ENCODE measurements at regions not wholly inside any gene's neighbourhood (a gene's known extent, or its start where the extent isn't known, plus 50 kb on each side); places are given as distances from the start of the nearest gene placed in this dataset.

- TF ChIP-seq REST (IDR thresholded peaks at IDR 0.05), result no peak
Observed at GRCh38 chr14:100428727-100429126, 105.6 kb downstream of the SLC25A47 start (continued).

- Histone ChIP-seq H3K9ac (ENCODE audit: low read depth in 1 of 2, low read length in 2 of 2) (no peak overlapping the region), H3K27me3 (ENCODE audit: control insufficient read depth in 4 of 4, insufficient read depth in 4 of 4, low read length in 3 of 4) (no peaks in the 10 kb centered on the region), H3K27ac (ENCODE audit: low read depth in 1 of 2, low read length in 2 of 2) (no peak overlapping the region), H3K9me3 (ENCODE audit: control insufficient read depth in 4 of 4, low read length in 3 of 4) (no peaks in the 10 kb centered on the region), H3K36me3 (ENCODE audit: control insufficient read depth in 4 of 4, insufficient read depth in 3 of 4, low read depth in 1 of 4, low read length in 3 of 4) (no peaks in the 10 kb centered on the region), H3K4me1 (ENCODE audit: control insufficient read depth in 4 of 4, insufficient read depth in 4 of 4, low read length in 3 of 4) (no peaks in the 10 kb centered on the region), H3K4me3 (ENCODE audit: low read depth in 1 of 3, low read length in 3 of 3) (no peak overlapping the region)
- 79% methylated on average over 3 of the region's 3 CpGs for WGBS
- no peak for DNase-seq (ENCODE audit: low spot score)
- TF ChIP-seq HNF4A (conservative IDR thresholded peaks at IDR 0.05) (peak in 1 of 2 donors; percentile 13), RXRA (IDR thresholded peaks at IDR 0.05) (no peak)
Observed at GRCh38 chr14:100429537-100429936, 106.4 kb downstream of the SLC25A47 start.

GRCh38 chr14:100430571-100430970 is 107.4 kb downstream of the SLC25A47 start:
- WGBS, result 91% methylated on average over 11 of the region's 11 CpGs
- no peak for TF ChIP-seq RXRA (IDR thresholded peaks at IDR 0.05)
- TF ChIP-seq NR2F2 (IDR thresholded peaks at IDR 0.05), result no peak
- no peak for TF ChIP-seq ATF3 (IDR thresholded peaks at IDR 0.05)
- TF ChIP-seq TAF1 (conservative IDR thresholded peaks at IDR 0.05), result no peak
- no peak for TF ChIP-seq HNF4G (IDR thresholded peaks at IDR 0.05)
- TF ChIP-seq MAX (IDR thresholded peaks at IDR 0.05), result no peak
- TF ChIP-seq REST (IDR thresholded peaks at IDR 0.05), result no peak
- TF ChIP-seq FOXA1 (IDR thresholded peaks at IDR 0.05), result no peak
- no peak for TF ChIP-seq FOXA2 (IDR thresholded peaks at IDR 0.05)
- no peak for TF ChIP-seq EGR1 (IDR thresholded peaks at IDR 0.05; ENCODE audit: low read depth in 2 of 2)
- no peak for TF ChIP-seq YY1 (IDR thresholded peaks at IDR 0.05)
- no peak for TF ChIP-seq JUND (IDR thresholded peaks at IDR 0.05)
- TF ChIP-seq RAD21 (IDR thresholded peaks at IDR 0.05), result no peak
- TF ChIP-seq SP1 (IDR thresholded peaks at IDR 0.05), result no peak
- no peak for TF ChIP-seq GABPA (IDR thresholded peaks at IDR 0.05 in 1 of 2, conservative IDR thresholded peaks at IDR 0.05 in 1 of 2)
- no peak for TF ChIP-seq HNF4A (conservative IDR thresholded peaks at IDR 0.05)
- TF ChIP-seq ZBTB33 (IDR thresholded peaks at IDR 0.05), result no peak
- no peak for TF ChIP-seq CTCF (IDR thresholded peaks at IDR 0.05; ENCODE audit: low read depth, low read length, missing input control)
- H3K27ac ChIP-seq (ENCODE audit: low read depth in 1 of 2, low read length in 2 of 2), result no peak overlapping the region
- no peaks in the 10 kb centered on the region for H3K27me3 ChIP-seq (ENCODE audit: control insufficient read depth in 4 of 4, insufficient read depth in 4 of 4, low read length in 3 of 4)
- H3K4me3 ChIP-seq (ENCODE audit: low read depth in 1 of 3, low read length in 3 of 3), result no peak overlapping the region
- H3K36me3 ChIP-seq (ENCODE audit: control insufficient read depth in 4 of 4, insufficient read depth in 3 of 4, low read depth in 1 of 4, low read length in 3 of 4), result no peaks in the 10 kb centered on the region
- no peak for DNase-seq (ENCODE audit: low spot score)
- H3K9ac ChIP-seq (ENCODE audit: low read depth in 1 of 2, low read length in 2 of 2), result no peak overlapping the region
- H3K9me3 ChIP-seq (ENCODE audit: control insufficient read depth in 4 of 4, low read length in 3 of 4), result no peaks in the 10 kb centered on the region
- H3K4me1 ChIP-seq (ENCODE audit: control insufficient read depth in 4 of 4, insufficient read depth in 4 of 4, low read length in 3 of 4), result peaks cover 0 to under 1% (median 0%) of the 10 kb centered on the region in 4 donors

Data from liver (tissue), 8 donors.